ENCODE measurements at regions not wholly inside any gene's neighbourhood (a gene's known extent, or its start where the extent isn't known, plus 50 kb on each side); places are given as distances from the start of the nearest gene placed in this dataset.

DNA sequence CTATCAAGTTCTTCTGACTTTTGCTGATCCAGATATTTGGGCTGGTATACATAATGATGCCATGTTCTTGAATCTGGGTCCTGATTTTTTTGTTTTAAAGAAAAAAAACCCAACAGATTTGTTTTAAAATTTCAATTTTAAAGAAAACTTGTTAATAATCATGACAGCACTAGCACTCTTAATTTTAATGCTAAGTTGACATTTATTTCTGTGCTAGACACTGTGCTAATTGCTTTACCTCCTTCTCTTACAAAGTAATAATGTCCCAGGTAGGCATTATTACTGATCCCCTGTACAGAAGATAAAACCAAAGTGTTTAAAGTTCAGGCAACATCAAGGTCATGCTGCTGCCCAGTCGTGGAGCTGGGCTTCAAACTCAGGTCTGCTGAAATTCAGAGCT, 101.9 kb downstream of the ZNF608 start:
- TF ChIP-seq POLR2AphosphoS5 (IDR thresholded peaks at IDR 0.05; ENCODE audit: low read depth, low read length): no peak
- TF ChIP-seq REST (IDR thresholded peaks at IDR 0.05; ENCODE audit: insufficient read depth in 1 of 2, low read depth in 2 of 2, low read length in 2 of 2): no peak
- TF ChIP-seq TAF1 (IDR thresholded peaks at IDR 0.05; ENCODE audit: borderline replicate concordance, insufficient read depth, low read length): no peak
